Progenitor cell of endocrine pancreas (in vitro differentiated cells): ENCODE measurements at regions not wholly inside any gene's neighbourhood (a gene's known extent, or its start where the extent isn't known, plus 50 kb on each side); places are given as distances from the start of the nearest gene placed in this dataset.

Experiments
- DNase-seq: peaks from one replicate; pipeline ENCODE4 v3.0.0; 2021; ENCODE audit warnings: low spot score; ENCODE audit not compliant: unreplicated experiment
- H3K27ac Mint-ChIP-seq: 2 replicates; pipeline ENCODE4 v1.8.0; 2021; ENCODE audit warnings: mild to moderate bottlenecking, moderate library complexity, mixed read lengths
- H3K27me3 Mint-ChIP-seq: 2 replicates; pipeline ENCODE4 v1.8.0; 2021; ENCODE audit warnings: mixed read lengths
- H3K36me3 Mint-ChIP-seq: 2 replicates; pipeline ENCODE4 v1.8.0; 2022; ENCODE audit warnings: mixed read lengths; ENCODE audit not compliant: insufficient read depth
- H3K4me1 Mint-ChIP-seq: 2 replicates; pipeline ENCODE4 v1.8.0; 2021; ENCODE audit warnings: low read depth, mixed read lengths
- H3K4me3 Mint-ChIP-seq: 2 replicates; pipeline ENCODE4 v1.8.0; 2021; ENCODE audit warnings: low read depth, mild to moderate bottlenecking, moderate library complexity, mixed read lengths
- H3K9me3 Mint-ChIP-seq: 2 replicates; pipeline ENCODE4 v1.8.0; 2021; ENCODE audit warnings: low read depth, mixed read lengths
- CTCF ChIP-seq: fragments of 200-600 bp; sonication (generic); IDR thresholded peaks from one replicate; pipeline ENCODE4 v1.5.0; 2021; ENCODE audit warnings: antibody characterized with exemption, mild to moderate bottlenecking; ENCODE audit not compliant: unreplicated experiment

GRCh38 chr4:106679063-106679462 lies 310.5 kb upstream of the GIMD1 start:
- no peaks in the 10 kb centered on the region for H3K27me3 Mint-ChIP-seq
- H3K9me3 Mint-ChIP-seq = peaks cover 7% of the 10 kb centered on the region
- H3K36me3 Mint-ChIP-seq = no peaks in the 10 kb centered on the region
- no peaks in the 10 kb centered on the region for H3K4me1 Mint-ChIP-seq
- H3K4me3 Mint-ChIP-seq = no peak overlapping the region
- DNase-seq = no peak
- TF ChIP-seq CTCF = no peak
- no peak overlapping the region for H3K27ac Mint-ChIP-seq

GRCh38 chr4:106677213-106677612 lies 308.6 kb upstream of the GIMD1 start:
- peaks cover 10% of the 10 kb centered on the region for H3K9me3 Mint-ChIP-seq
- no peaks in the 10 kb centered on the region for H3K36me3 Mint-ChIP-seq
- H3K4me1 Mint-ChIP-seq = no peaks in the 10 kb centered on the region
- H3K4me3 Mint-ChIP-seq = no peak overlapping the region
- no peak for DNase-seq
- H3K27me3 Mint-ChIP-seq = no peaks in the 10 kb centered on the region
- TF ChIP-seq CTCF = no peak
- no peak overlapping the region for H3K27ac Mint-ChIP-seq

- Mint-ChIP-seq H3K9me3 (peaks cover 7% of the 10 kb centered on the region), H3K27me3 (no peaks in the 10 kb centered on the region), H3K27ac (no peak overlapping the region), H3K36me3 (no peaks in the 10 kb centered on the region), H3K4me1 (no peaks in the 10 kb centered on the region), H3K4me3 (no peak overlapping the region)
- no peak for DNase-seq
- no peak for TF ChIP-seq CTCF
Measured at GRCh38 chr4:106676173-106676921, 307.8 kb upstream of the GIMD1 start.

- Mint-ChIP-seq H3K4me1 (no peaks in the 10 kb centered on the region), H3K4me3 (no peak overlapping the region), H3K9me3 (peaks cover 7% of the 10 kb centered on the region), H3K36me3 (no peaks in the 10 kb centered on the region), H3K27ac (no peak overlapping the region), H3K27me3 (no peaks in the 10 kb centered on the region)
- no peak for DNase-seq
- no peak for TF ChIP-seq CTCF
Measured at GRCh38 chr4:106671716-106672115, 303.1 kb upstream of the GIMD1 start.

- Mint-ChIP-seq H3K27me3 (no peaks in the 10 kb centered on the region), H3K27ac (no peak overlapping the region), H3K4me1 (no peaks in the 10 kb centered on the region), H3K36me3 (no peaks in the 10 kb centered on the region), H3K4me3 (no peak overlapping the region), H3K9me3 (peaks cover 7% of the 10 kb centered on the region)
- no peak for TF ChIP-seq CTCF
- no peak for DNase-seq
Measured at GRCh38 chr4:106670976-106671375, 302.4 kb upstream of the GIMD1 start.
